IPS DF 4.7 (cell line): ENCODE measurements at regions not wholly inside any gene's neighbourhood (a gene's known extent, or its start where the extent isn't known, plus 50 kb on each side); places are given as distances from the start of the nearest gene placed in this dataset.
"Not testable (repeated sequence)": the region's sequence is repeated elsewhere in the genome, so short reads cannot be mapped to it uniquely, and the experiment has no call there.

Experiments used
- DNase-seq: peaks from one replicate; pipeline ENCODE4 v3.0.0-alpha.2; 2013; ENCODE audit warnings: low spot score; ENCODE audit errors: extremely low read depth

DNA sequence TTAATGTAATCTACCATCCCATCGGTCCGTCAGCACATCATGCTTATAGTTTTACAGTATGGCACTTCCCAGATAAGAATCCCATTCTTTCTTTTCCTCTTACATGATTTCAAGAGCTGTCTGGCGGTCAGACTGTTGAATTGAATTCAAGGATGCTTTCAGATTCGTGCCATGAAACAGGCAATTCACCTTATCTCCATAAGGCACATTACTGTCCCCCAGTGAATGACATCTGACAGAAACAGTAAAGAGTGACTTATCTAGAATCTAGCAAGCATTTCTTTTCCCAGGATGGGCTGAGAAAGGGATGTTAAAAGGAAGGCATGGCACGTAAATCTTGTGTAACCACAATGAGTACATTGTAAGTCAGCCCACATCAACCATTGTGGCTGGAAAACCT lies 61.1 kb upstream of the SEM1 start:
- DNase-seq = no peak

DNA sequence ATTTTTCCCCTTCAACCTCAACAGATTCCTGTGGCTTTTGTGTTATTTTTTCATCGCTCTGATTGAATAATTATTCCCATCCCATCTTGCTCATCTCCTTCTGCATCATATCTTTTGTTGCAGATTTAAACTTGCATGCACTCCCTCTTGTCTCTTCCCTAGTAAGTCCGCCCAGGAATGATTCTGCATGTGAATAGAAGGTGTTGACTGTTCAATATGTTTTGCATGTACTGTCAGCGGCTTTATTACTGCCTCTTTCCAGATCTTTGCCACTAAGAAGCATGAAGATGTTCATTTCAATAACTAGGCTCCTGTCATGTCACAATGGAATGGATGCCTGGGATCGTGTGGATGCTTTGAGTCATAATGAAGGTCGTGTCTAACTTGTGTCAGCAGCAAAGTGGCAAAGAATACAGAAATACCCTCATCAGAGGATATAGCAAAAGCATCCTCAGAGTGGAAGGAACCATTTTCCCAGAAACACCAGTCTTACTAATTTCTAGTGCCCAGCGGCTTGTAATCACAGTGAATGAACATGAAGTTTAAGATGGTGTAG lies 62.6 kb upstream of the SEM1 start:
- DNase-seq = no peak

DNA sequence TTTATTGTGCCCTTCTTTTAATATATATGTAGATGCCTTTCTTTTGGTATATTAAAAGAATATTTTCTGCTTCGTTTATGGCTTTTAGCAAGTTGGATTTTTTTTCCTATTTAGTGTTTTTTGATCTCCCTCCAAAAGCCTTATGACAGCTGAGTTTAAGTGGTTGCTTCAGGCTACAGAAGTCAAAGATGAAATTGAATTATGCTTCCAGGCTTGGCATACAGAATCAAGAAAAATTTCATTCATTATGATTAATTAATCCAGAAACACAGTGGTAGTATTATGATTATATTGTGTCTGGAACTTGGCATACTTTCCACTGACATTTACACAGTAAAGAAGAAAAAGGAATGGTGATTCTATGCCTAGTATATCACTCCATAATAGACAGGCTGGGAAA lies 63.8 kb upstream of the SEM1 start:
- no peak for DNase-seq

DNA sequence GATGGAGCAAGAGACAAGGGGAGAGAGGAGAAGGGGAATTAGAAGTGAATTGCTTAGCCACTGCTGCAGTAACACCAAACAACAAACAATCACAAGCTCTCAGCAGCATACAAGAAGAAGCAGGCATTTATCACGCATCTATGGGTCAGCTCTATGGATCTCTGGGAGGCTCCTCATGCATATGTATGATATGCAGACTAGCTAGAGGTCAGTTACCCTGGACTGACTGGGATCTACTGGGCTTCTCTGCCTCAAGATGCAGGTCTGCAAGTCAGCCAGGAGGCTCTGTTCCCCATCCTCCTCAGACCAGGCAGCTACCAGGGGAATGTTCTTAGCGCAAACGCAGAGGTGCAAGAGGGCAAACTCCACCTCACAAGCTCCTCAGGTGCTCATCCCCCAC lies 64.7 kb upstream of the SEM1 start:
- DNase-seq = no peak

DNA sequence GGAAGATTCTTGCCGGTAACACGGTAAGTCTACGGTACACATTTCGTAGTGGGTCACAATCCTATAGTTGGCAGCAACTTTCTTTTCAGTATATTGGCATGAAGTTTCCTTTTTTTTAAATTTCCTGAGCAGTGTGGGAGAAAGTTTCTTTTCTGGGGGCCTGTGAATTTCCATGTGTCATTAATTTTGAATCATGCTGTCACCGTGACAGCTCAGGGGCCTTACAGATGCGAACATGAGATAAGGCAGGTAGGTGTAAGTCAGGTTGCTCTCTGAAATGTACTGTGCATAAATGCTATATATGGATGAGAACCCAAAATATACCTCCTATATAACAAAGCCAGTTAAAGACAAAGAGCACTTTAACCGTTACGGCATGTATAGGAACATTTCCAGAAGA lies 65.4 kb upstream of the SEM1 start:
- no peak for DNase-seq

DNA sequence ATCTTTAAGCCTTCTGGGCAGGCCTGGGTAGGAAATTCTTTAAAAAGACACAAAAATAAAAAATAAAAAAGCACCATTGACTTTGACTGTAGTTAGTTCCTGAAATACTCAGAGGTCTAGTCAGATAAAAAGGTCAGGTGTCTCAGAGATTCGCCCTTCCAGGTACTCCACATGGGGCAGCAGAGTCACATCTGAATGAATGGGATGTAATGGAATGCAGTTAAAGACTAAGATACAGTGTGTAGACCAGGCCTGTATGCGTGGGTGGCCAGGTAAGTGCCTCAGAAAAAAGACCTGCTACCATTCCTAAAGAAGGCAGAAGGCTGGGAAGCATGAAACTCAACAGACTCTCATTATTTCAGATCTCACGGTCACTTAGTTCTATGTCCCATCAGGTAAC lies 68.6 kb upstream of the SEM1 start:
- DNase-seq = no peak

DNA sequence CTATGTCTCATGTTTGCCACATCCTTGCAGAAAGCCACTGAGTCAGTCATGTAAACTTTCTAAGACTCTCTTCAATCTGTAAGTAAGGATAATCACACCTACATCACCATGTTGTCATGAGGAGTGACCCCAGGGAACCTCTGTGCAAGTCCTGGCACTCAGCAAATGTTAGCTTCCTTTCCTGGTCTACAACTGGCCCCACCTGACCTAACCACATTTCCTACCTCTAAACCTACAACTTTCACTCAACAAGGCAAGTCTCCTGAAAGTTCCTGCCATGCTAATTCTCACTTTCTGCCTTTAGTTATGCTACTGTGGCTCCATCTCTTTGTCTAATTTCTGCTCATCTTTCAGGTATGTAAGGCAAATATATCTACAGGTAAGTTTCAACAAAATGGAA lies 72.3 kb upstream of the SEM1 start:
- no peak for DNase-seq

DNA sequence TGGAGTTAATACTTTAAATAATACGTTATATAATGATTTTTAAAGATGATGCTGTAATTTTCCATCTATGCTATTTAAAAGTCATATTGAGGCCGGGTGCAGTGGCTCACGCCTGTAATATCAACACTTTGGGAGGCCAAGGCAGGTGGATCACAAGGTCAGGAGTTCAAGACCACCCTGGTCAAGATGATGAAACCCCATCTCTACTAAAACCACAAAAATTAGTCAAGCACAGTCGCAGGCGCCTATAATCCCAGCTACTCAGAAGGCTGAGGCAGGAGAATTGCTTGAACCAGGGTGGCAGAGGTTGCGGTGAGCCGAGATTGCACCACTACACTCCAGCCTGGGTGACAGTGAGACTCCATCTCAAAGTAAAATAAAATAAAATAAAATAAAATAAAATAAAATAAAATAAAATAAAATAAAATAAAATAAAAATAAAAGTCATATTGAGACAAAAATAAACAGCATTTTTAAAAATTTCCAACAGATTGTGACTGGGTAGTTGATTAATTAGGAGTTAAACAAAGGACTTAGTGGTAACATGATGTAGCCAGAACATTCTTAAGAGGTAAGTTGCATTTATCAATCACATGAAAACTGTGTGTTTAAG lies 73.1 kb upstream of the SEM1 start:
- DNase-seq = not testable (repeated sequence)

DNA sequence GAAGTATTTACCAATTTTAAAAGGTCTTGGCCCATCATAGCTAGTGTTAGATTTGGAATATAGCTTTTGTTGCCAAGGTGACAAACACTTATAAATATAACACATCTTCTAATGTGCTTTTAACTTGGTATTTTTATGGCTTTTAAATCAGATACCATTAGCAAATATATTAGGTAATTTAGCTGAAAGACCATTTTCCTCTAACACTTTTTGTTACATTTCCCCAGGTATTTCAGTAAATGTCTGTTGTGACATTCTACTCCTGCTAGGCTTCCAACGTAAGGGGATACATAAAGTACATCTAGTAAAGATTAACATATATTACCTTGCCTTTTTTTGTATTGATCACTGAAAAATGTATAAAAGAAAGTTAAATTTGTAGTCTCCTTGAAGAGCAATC lies 75.0 kb upstream of the SEM1 start:
- DNase-seq = no peak

DNA sequence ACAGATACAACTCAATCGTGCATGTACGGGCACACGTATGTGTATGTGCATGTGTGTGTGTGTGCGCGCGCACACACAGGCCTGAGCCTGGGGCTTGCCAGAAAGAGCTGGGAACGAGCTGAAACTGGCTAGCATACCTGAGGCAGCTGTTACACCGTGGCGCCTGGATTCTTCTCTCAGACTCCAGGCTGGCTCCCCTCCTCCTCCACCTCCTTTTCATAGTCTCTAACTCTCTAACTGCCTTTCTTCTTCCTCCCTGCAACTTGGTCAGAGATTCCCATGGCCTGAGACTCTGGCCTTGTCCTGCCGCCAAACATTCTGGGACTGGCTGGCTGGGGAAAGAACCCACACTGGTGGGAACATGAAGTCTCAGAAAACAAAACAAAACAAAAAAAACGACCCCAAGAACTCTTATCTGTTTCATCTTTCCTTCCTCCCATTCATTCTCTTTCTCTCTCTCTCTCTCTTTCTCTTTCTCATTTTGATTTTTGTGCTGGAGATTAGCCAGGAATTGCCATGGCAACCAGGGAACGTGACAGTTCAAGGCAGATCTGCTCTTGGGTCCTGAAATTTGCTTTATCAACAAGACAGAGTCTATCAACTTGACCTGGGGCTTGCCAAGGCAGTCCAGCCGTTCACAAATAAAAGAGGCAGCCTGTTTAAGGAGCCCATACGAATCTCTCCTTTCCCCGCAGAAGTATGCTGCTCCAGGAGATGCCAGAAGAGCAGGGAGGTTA lies 76.8 kb upstream of the SEM1 start:
- DNase-seq = no peak

DNA sequence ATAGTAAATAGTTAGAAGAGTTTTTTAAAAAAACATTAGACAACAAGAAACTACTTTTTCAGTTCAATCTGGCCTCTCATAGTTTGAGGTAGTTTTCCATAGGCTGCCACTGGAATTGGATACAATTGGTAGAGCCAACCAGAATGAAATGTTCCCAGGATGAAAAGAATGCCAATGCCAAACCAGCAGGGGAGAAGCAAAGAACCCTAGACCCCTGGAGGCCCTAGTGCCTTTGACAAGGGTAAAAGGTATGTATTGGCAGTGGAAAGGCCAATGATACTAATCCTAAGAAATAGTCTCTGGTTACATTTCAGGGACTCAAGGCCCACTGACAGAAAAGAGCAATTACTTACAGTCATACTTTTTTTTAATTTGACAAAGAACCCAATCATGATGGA lies 77.4 kb upstream of the SEM1 start:
- no peak for DNase-seq

DNA sequence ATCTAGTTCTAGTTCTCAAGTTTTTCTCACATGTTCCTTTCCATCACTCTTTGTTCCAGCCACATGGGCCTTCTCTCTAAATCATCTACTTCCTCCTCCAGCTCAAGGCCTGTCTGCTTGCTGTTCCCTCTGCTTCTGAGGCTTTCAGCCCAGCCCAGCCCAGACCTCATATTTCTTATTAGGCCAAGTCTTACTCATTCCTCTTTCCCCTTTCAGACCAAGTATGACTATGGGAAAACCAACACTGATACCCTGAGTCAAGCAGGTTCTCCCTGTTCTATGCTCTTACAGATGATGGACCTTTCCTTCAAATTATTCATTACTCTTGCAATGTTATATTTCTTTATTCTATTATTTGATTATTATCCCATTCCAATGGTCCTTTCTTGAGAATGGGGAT lies 80.3 kb upstream of the SEM1 start:
- DNase-seq = no peak

DNA sequence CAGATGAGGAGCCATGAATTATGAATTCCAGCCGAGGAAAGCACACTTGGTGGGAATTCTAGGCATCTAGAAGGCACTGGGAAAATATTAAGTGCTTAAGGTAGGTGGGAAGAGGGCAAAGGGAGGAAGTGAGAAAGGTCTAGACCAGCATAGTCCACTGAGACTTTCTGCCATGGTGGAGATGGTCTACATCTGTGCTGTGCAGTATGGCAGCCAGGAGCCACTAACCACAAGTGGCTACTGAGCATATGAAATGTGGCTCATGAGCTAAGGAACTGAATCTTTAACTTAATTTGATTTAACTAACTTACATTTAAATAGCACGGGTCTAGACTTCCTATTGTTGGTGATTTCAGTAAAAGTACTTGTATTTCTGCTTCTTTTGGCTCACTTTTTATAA lies 82.5 kb upstream of the SEM1 start:
- DNase-seq = no peak

DNA sequence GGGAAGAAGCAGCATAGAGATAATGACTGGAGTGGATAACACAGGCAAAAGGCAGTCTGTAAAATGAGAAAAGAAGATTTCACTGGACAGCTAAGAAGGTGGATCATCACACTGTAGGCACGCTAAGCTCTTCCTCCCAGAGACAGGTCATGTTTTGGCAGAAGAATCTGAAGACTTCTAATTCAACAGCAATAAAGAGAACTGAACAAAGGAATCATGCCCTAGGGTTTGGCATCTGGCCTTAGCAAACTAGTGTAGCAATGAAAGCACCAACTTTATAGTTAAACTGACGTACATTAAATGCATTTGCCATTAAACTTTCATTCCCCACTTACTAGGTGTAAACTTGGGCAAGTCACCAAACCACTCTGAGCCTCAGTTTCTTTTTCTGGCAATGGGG lies 84.4 kb upstream of the SEM1 start:
- no peak for DNase-seq

DNA sequence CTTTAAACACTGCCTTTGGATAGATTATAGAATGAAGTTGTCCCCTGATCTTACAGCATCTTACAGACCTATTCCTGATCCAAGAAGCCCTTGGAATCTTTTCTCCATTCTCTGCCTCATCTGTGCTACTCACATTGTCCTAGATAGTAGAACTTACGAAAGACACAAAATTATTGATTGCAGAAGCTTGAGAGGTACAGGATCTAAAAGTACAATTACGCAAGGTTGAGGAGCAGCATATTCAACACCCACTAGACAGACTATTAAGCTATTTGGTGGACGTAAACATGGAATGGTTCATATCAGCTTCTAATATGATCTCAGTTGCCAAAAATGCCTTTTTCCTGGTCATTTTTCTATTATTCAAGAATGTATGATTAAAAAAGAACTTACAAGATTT lies 90.5 kb upstream of the SEM1 start:
- DNase-seq = no peak

DNA sequence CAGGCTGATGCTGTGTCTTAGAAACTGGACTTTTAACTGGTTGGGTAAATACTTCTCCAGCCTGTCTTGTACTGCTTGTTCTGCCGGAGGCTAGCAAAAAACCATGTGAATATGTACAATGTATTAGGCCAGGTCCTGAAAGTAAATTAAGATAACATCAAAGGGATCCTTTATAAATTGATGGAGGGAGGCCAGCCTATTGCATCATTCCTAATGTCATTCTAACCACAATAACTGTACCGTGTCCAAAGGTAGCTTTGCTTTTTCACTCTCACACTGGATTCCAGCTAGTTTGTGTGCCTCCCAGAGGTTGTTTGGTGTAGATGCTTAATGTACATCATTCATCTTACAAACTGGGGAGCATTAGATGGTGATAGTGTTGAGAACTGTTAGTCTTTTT lies 91.2 kb upstream of the SEM1 start:
- DNase-seq = no peak

DNA sequence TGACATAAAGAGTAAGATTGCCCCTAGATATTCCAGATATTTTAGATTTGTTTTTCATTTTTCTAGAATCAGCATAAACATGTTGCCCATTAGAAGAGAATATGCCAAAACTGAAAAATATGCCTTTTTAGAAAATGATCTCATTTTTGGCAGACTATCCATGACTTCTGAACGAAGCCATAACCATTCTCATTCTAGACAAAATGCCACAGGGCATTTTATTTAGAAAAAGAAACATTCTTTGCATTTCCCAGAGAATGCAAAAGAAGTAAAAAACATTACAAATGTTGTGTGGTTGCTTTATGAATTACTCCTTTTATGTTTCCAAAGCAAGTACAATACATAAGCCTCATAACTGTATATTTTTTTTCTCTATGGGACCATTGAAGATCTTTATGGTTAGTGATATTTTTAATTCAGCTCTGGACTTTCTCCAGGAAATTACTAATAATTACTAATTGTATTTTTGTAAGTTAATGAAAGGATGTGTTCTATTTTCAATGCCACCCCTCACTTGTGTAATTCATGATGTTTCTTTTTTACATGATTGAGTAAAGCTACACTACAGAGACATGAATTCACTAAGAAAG lies 109.6 kb upstream of the SEM1 start:
- no peak for DNase-seq

DNA sequence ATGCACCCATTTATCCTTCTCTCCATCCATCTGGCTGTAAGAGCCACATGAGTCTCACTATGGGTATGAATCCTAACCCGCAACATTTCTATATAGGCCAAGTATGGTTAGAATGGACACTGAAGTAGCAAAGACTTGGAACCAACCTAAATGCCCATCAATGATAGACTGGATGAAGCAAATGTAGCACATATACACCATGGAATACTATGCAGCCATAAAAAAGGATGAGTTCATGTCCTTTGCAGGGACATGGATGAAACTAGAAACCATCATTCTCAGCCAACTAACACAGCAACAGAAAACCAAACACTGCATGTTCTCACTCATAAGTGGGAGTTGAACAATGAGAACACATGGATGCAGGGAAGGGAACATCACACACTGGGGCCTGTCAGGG lies 111.5 kb upstream of the SEM1 start:
- DNase-seq = not testable (repeated sequence)

DNA sequence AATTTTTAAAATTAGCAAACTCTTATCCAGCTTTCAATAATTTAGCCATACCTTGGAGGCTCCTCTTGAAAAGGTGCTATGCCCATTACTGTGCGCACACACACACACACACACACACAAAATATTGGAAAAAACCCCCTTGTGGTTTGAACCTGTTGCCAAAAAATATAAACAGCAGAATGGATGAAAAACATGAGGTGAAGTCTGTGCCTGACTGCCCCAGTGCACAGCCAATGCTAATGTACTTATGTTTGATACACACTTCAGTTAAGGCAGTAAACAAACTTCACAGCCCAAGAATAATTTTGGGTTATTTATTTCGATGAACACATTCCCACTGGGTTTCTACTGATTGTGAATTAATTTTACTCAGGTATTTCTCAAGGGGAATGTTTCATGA lies 113.2 kb upstream of the SEM1 start:
- DNase-seq = no peak

DNA sequence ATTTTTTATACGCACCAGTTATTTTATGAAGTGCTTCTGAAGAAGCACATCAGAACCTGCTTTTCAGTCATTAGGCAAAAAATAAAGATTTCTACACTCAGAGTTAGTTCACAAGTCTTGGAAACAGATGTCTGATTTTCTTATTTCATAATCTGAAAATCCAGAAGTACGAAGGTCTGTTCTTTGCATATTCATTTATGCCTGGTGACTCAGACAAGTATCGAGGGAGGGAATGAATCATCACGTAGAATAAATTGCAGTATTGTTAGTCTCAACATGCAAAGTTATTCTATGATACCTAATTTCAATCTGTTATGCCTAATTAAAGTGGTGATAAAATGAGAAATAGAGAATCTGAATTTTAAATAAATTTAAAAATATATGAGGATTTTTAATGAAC lies 113.6 kb upstream of the SEM1 start:
- DNase-seq = no peak

DNA sequence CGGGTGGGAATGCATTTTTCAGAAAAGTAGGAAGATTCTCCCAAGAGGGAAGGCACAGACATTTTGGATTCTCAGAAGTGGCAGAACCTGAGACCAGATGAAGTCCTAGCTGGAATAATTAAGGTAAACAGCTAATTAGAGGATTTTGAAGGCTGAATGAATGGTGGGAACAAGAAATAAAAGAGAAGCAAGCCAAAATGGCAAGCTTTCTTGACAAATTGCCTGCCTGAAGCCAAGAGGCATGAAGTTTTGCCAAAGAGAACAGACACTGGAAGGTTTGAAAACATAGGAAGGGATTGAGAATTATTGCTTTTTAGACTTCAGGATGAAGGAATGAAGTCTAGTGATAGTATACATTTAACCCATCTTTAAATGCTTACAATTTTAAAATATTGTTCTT lies 115.0 kb upstream of the SEM1 start:
- no peak for DNase-seq

DNA sequence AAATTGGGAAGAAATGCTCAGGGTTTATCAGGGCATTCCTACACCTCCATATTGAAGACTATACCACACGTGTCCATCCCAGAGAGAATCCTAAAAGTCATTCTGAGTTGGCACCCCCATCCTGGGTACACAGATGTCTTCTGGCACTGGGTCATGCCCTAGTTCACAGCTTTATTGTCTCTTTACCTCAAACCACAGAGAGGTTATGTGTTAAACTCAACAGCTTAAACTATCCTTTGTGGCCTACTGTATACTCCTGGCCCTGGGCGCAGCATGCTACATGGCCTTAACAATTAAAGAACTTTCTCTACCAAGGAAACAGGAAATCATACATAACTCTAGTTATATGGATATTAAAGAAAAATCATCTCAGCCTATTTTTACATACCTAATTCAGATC lies 115.6 kb upstream of the SEM1 start:
- no peak for DNase-seq

DNA sequence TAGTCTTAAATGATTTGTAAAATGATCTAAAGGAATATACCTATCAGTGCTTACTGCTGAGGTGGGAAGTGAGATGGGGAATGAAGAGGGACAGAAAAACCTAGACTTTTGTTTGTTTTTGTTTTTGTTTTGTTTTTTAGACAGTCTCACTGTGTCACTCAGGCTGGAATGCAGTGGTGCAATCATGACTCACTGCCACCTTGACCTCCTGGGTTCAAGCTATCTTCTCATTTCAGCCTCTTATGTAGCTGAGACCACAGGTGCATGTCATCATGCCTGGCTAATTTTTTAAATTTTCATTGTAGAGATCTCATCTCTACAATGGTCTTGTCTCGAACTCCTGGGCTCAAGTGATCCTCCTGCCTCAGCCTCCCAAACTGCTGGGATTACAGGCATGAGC lies 116.4 kb upstream of the SEM1 start:
- DNase-seq = no peak
